ENCODE measurements at regions not wholly inside any gene's neighbourhood (a gene's known extent, or its start where the extent isn't known, plus 50 kb on each side); places are given as distances from the start of the nearest gene placed in this dataset.

- TF ChIP-seq CTCF (IDR thresholded peaks at IDR 0.05), result no peak
These were observed 55.4 kb upstream of the RAB11FIP2 start for GRCh38 chr10:118102121-118102520.

GRCh38 chr10:118101501-118101900 lies 54.8 kb upstream of the RAB11FIP2 start:
- no peak for TF ChIP-seq CTCF (IDR thresholded peaks at IDR 0.05)
